CD14-positive monocyte (primary cell): ENCODE measurements at regions not wholly inside any gene's neighbourhood (a gene's known extent, or its start where the extent isn't known, plus 50 kb on each side); places are given as distances from the start of the nearest gene placed in this dataset. TPM values are rescaled to one million over a fixed set of nuclear protein-coding genes. Genes with fewer than 3 reads are reported as not detected.

Experiments
- DNase-seq, 3 donors: peaks; one replicate each; pipeline ENCODE4 v3.0.0-alpha.2; 2011 to 2022
- H2AFZ ChIP-seq: 2 replicates; pipeline ENCODE4 v1.6.0; 2012; ENCODE audit warnings: mild to moderate bottlenecking, low read depth, low read length, inconsistent platforms; ENCODE audit not compliant: insufficient read depth, poor library complexity, severe bottlenecking
- H3K27ac ChIP-seq, 2 donors: 1 replicate in 1 of 2; 2 replicates in 1 of 2; pipeline ENCODE4 v1.5.1; 2012 to 2013; ENCODE audit warnings: low read length in 2 of 2, control low read depth in 1 of 2, inconsistent platforms in 1 of 2, low read depth in 1 of 2, mild to moderate bottlenecking in 1 of 2
- H3K27me3 ChIP-seq, 2 donors: one replicate each; pipeline versions ENCODE4 v1.6.0 to v1.6.1; 2011 to 2013; ENCODE audit warnings: low read length in 2 of 2; ENCODE audit not compliant: control insufficient read depth in 2 of 2, insufficient read depth in 2 of 2
- H3K36me3 ChIP-seq, 2 donors: replicated peaks in 1 of 2; 1 replicate in 1 of 2; 2 replicates in 1 of 2; pipeline versions ENCODE4 v1.5.1 to v1.6.1; 2012 to 2013; ENCODE audit warnings: low read length in 2 of 2, control low read depth in 1 of 2, inconsistent platforms in 1 of 2, mild to moderate bottlenecking in 1 of 2; ENCODE audit not compliant: insufficient read depth in 2 of 2, control insufficient read depth in 1 of 2
- H3K4me1 ChIP-seq, 2 donors: 1 replicate in 1 of 2; 2 replicates in 1 of 2; pipeline versions ENCODE4 v1.5.1 to v1.6.1; 2012 to 2013; ENCODE audit warnings: low read length in 2 of 2, control low read depth in 1 of 2, inconsistent platforms in 1 of 2, mild to moderate bottlenecking in 1 of 2, moderate library complexity in 1 of 2; ENCODE audit not compliant: insufficient read depth in 2 of 2, control insufficient read depth in 1 of 2
- H3K4me2 ChIP-seq: replicated peaks from 2 replicates; pipeline ENCODE3; 2012; ENCODE audit warnings: low read length, moderate library complexity, mild to moderate bottlenecking; ENCODE audit not compliant: poor library complexity, severe bottlenecking; ENCODE audit errors: extremely low read depth
- H3K4me3 ChIP-seq, 3 experiments: fragments of 200-600 bp in 1 of 3; sonication (generic) in 1 of 3; replicated peaks in 1 of 3; 1 replicate in 2 of 3; 2 replicates in 1 of 3; pipeline ENCODE4 v1.5.1; 2011 to 2013; ENCODE audit warnings: low read length in 3 of 3, mild to moderate bottlenecking in 3 of 3, control low read depth in 2 of 3, low read depth in 2 of 3, inconsistent platforms in 1 of 3, moderate library complexity in 1 of 3
- H3K79me2 ChIP-seq: 2 replicates; pipeline ENCODE4 v1.6.0; 2012; ENCODE audit warnings: mild to moderate bottlenecking, control low read depth, inconsistent platforms, low read length, moderate library complexity; ENCODE audit not compliant: insufficient read depth
- H3K9ac ChIP-seq: 2 replicates; pipeline ENCODE4 v1.6.0; 2017; ENCODE audit warnings: low read length, mild to moderate bottlenecking; ENCODE audit not compliant: insufficient read depth, poor library complexity, severe bottlenecking
- H3K9me3 ChIP-seq, 2 donors: replicated peaks in 1 of 2; 1 replicate in 1 of 2; 2 replicates in 1 of 2; pipeline versions ENCODE4 v1.5.1 to v1.6.1; 2012 to 2013; ENCODE audit warnings: low read length in 2 of 2, control low read depth in 1 of 2; ENCODE audit not compliant: control insufficient read depth in 1 of 2, insufficient read depth in 1 of 2
- H4K20me1 ChIP-seq: 2 replicates; pipeline ENCODE4 v1.6.0; 2012; ENCODE audit warnings: mild to moderate bottlenecking, low read length, control low read depth, moderate library complexity; ENCODE audit not compliant: insufficient read depth
- H3K27ac Mint-ChIP-seq, 7 donors: one replicate each; pipeline ENCODE4 v1.8.0; 2020; ENCODE audit warnings: mild to moderate bottlenecking in 7 of 7, mixed read lengths in 7 of 7, moderate library complexity in 6 of 7, inconsistent platforms in 2 of 7
- H3K27me3 Mint-ChIP-seq, 3 donors: one replicate each; pipeline ENCODE4 v1.8.0; 2021 to 2022; ENCODE audit warnings: low read depth in 3 of 3, mild to moderate bottlenecking in 3 of 3, mixed read lengths in 3 of 3, moderate library complexity in 3 of 3, inconsistent platforms in 1 of 3
- H3K36me3 Mint-ChIP-seq, 2 donors: one replicate each; pipeline ENCODE4 v1.8.0; 2020; ENCODE audit warnings: mixed read lengths in 2 of 2, inconsistent platforms in 1 of 2, mild to moderate bottlenecking in 1 of 2
- H3K4me1 Mint-ChIP-seq: one replicate; pipeline ENCODE4 v1.8.0; 2020; ENCODE audit warnings: mild to moderate bottlenecking, mixed read lengths
- H3K4me3 Mint-ChIP-seq, 2 donors: one replicate each; pipeline ENCODE4 v1.8.0; 2020; ENCODE audit warnings: mild to moderate bottlenecking in 2 of 2, mixed read lengths in 2 of 2, moderate library complexity in 1 of 2
- H3K9me3 Mint-ChIP-seq, 7 donors: one replicate each; pipeline ENCODE4 v1.8.0; 2020 to 2022; ENCODE audit warnings: mixed read lengths in 7 of 7, mild to moderate bottlenecking in 6 of 7, moderate library complexity in 6 of 7, inconsistent platforms in 2 of 7
- WGBS: methylation state at CpG from one replicate; pipeline ENCODE4 v1.1.5; 2013; ENCODE audit warnings: missing lambda C conversion rate; ENCODE audit not compliant: insufficient coverage; 5-methylcytosine and 5-hydroxymethylcytosine counted together
- intact Hi-C, 2 donors: fragments of 100-400 bp; cut with micrococcal nuclease; formaldehyde crosslinking; loops; one replicate each; pipeline versions ENCODE4 v1.15.0 to v1.15.1; 2023
- small RNA-seq: library from RNA; depleted of rRNA; stranded (forward); fragments of <200 nt; gene quantifications from one replicate; pipeline ENCODE3, GENCODE V24; 2012; ENCODE audit warnings: low read depth; ENCODE audit not compliant: insufficient read length
- TF ChIP-seq, protein P1 (sequence below): fragments of 200-600 bp; IDR thresholded peaks from one replicate; pipeline ENCODE4 v1.8.0; 2022; ENCODE audit warnings: antibody characterized with exemption, mild to moderate bottlenecking

- intact Hi-C loops: no loop called here
- no peak for DNase-seq
- Mint-ChIP-seq H3K9me3 (peaks cover 0 to 11% (median 0%) of the 10 kb centered on the region in 7 donors), H3K36me3 (no peaks in the 10 kb centered on the region), H3K4me3 (no peak overlapping the region), H3K4me1 (peaks cover 16% of the 10 kb centered on the region), H3K27ac (no peak overlapping the region), H3K27me3 (peaks cover 7 to 14% (median 10%) of the 10 kb centered on the region in 3 donors)
- Histone ChIP-seq H3K9me3 (no peaks in the 10 kb centered on the region), H3K4me1 (peaks cover 6 to 7% of the 10 kb centered on the region in 2 donors), H3K4me2 (no peak overlapping the region), H3K4me3 (no peak overlapping the region), H4K20me1 (no peaks in the 10 kb centered on the region), H3K27me3 (peaks cover under 1% of the 10 kb centered on the region in 2 donors), H3K9ac (no peak overlapping the region), H2AFZ (no peak overlapping the region), H3K27ac (no peak overlapping the region), H3K36me3 (no peaks in the 10 kb centered on the region), H3K79me2 (no peaks in the 10 kb centered on the region)
- TF ChIP-seq, protein P1, sequence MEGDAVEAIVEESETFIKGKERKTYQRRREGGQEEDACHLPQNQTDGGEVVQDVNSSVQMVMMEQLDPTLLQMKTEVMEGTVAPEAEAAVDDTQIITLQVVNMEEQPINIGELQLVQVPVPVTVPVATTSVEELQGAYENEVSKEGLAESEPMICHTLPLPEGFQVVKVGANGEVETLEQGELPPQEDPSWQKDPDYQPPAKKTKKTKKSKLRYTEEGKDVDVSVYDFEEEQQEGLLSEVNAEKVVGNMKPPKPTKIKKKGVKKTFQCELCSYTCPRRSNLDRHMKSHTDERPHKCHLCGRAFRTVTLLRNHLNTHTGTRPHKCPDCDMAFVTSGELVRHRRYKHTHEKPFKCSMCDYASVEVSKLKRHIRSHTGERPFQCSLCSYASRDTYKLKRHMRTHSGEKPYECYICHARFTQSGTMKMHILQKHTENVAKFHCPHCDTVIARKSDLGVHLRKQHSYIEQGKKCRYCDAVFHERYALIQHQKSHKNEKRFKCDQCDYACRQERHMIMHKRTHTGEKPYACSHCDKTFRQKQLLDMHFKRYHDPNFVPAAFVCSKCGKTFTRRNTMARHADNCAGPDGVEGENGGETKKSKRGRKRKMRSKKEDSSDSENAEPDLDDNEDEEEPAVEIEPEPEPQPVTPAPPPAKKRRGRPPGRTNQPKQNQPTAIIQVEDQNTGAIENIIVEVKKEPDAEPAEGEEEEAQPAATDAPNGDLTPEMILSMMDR: no peak
- WGBS: no CpG with 5 or more reads among the region's 2 CpGs
These were observed 55.0 kb upstream of the PACRGL start for GRCh38 chr4:20645236-20645635.

- H3K27ac ChIP-seq: no peak overlapping the region
- no peaks in the 10 kb centered on the region for H3K36me3 ChIP-seq
- TF ChIP-seq, protein P1: no peak
- H3K79me2 ChIP-seq: no peaks in the 10 kb centered on the region
- no peak overlapping the region for H3K4me3 Mint-ChIP-seq
- DNase-seq: no peak
- H4K20me1 ChIP-seq: no peaks in the 10 kb centered on the region
- H3K9me3 ChIP-seq: peaks cover 2 to 5% of the 10 kb centered on the region in 2 donors
- no peaks in the 10 kb centered on the region for H3K36me3 Mint-ChIP-seq
- H3K9ac ChIP-seq: no peak overlapping the region
- no peaks in the 10 kb centered on the region for H3K27me3 ChIP-seq
- no peak overlapping the region for H2AFZ ChIP-seq
- H3K27me3 Mint-ChIP-seq: peaks cover 7 to 14% (median 10%) of the 10 kb centered on the region in 3 donors
- H3K27ac Mint-ChIP-seq: no peak overlapping the region
- no peak overlapping the region for H3K4me3 ChIP-seq
- H3K4me1 Mint-ChIP-seq: peaks cover 14% of the 10 kb centered on the region
- H3K4me1 ChIP-seq: peaks cover 6 to 7% of the 10 kb centered on the region in 2 donors
- intact Hi-C loops: no loop called here
- H3K4me2 ChIP-seq: no peak overlapping the region
- peaks cover 3 to 16% (median 6%) of the 10 kb centered on the region in 7 donors for H3K9me3 Mint-ChIP-seq
These were observed 54.0 kb upstream of the PACRGL start for GRCh38 chr4:20646287-20646686.

Small RNA genes lying in the stretch of these regions (small RNA-seq; reads per million reads assigned to genes)
- gene MIR218-1: not detected
